ENCODE measurements at regions not wholly inside any gene's neighbourhood (a gene's known extent, or its start where the extent isn't known, plus 50 kb on each side); places are given as distances from the start of the nearest gene placed in this dataset.

- TF ChIP-seq POLR2AphosphoS5 (IDR thresholded peaks at IDR 0.05; ENCODE audit: low read depth, low read length) = no peak
- no peak for TF ChIP-seq TAF1 (IDR thresholded peaks at IDR 0.05; ENCODE audit: borderline replicate concordance, low read depth, low read length)
- no peak for TF ChIP-seq POLR2A (IDR thresholded peaks at IDR 0.05; ENCODE audit: low read depth, low read length)
Measured at GRCh38 chr15:93271871-93272270, 182.9 kb upstream of the RGMA start.
